Ascending aorta (tissue), 2 donors: ENCODE measurements at regions not wholly inside any gene's neighbourhood (a gene's known extent, or its start where the extent isn't known, plus 50 kb on each side); places are given as distances from the start of the nearest gene placed in this dataset.

Source experiments
- DNase-seq, 2 donors: peaks; one replicate each; pipeline ENCODE4 v3.0.0-alpha.2; 2019; ENCODE audit warnings: low spot score in 2 of 2
- H3K27ac ChIP-seq, 2 donors: fragments of 200-600 bp; sonication (generic); one replicate each; pipeline ENCODE4 v1.5.1; 2016 to 2017; ENCODE audit warnings: mild to moderate bottlenecking in 1 of 2
- H3K27me3 ChIP-seq: fragments of 200-600 bp; sonication (generic); one replicate; pipeline ENCODE4 v1.5.1; 2017
- H3K36me3 ChIP-seq, 2 donors: fragments of 200-600 bp; sonication (generic); one replicate each; pipeline ENCODE4 v1.5.1; 2016
- H3K4me1 ChIP-seq, 2 donors: fragments of 200-600 bp; sonication (generic); one replicate each; pipeline ENCODE4 v1.5.1; 2016 to 2017; ENCODE audit warnings: mild to moderate bottlenecking in 1 of 2
- H3K4me3 ChIP-seq, 2 donors: fragments of 200-600 bp; sonication (generic); one replicate each; pipeline ENCODE4 v1.5.1; 2016 to 2017; ENCODE audit warnings: mild to moderate bottlenecking in 1 of 2
- H3K9me3 ChIP-seq, 2 donors: fragments of 200-600 bp; sonication (generic); one replicate each; pipeline ENCODE4 v1.5.1; 2016
- intact Hi-C: fragments of 100-400 bp; cut with DNase I; formaldehyde crosslinking; loops from one replicate; pipeline ENCODE4 v1.15.1; 2023
- TF ChIP-seq, protein P1 (sequence below), 3 experiments: fragments of 200-600 bp in 2 of 3; fragments of 450-650 bp in 1 of 3; sonication (generic) in 2 of 3; IDR thresholded peaks; one replicate each; pipeline ENCODE4 v1.5.1; 2016 to 2019; ENCODE audit warnings: antibody characterized with exemption in 3 of 3, mild to moderate bottlenecking in 1 of 3, moderate library complexity in 1 of 3

DNA sequence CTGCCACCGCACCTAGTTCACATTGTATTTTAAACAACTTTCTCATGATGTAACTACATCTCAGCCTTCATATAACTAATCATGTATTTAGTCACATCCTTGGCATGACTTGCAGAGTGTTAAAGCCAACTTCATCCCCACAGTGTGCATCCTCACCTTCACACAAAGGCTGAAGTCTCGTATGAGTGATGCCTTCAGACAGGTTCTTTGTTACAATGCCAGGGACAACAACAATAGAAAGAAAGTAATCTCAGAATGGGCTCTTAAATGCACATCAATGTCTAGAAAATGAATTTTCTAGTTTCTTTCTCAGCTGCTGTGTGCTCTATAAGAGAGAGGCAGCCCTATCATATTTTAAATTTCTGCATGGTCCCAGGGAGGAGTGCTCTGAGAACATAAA is 221.3 kb downstream of the DIO2 start:
- H3K36me3 ChIP-seq = no peaks in the 10 kb centered on the region
- no peak for DNase-seq
- H3K4me3 ChIP-seq = no peak overlapping the region

DNA sequence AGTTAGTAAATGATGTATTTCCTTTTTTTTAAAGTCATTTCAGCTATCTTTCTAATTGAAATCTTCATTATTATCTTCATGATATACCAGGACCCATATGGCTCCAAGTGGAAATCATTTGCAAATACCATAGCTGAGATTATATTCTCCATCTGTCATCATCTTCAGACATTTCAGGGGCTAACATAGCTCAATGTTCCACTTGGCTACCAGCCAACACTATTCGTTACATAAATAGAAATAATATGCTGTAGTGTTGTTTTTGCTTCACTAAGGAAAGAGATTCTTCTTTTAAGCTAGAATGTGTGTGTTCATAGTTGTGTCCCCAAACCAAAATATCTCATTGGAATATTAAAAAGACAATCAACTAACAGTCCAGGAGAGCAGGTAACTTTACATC is 225.1 kb downstream of the DIO2 start:
- DNase-seq = no peak
- Histone ChIP-seq H3K27ac (no peak overlapping the region), H3K9me3 (no peaks in the 10 kb centered on the region), H3K4me1 (no peaks in the 10 kb centered on the region), H3K4me3 (no peak overlapping the region), H3K36me3 (no peaks in the 10 kb centered on the region), H3K27me3 (no peaks in the 10 kb centered on the region)
- intact Hi-C loops = no loop called here
- TF ChIP-seq, protein P1, sequence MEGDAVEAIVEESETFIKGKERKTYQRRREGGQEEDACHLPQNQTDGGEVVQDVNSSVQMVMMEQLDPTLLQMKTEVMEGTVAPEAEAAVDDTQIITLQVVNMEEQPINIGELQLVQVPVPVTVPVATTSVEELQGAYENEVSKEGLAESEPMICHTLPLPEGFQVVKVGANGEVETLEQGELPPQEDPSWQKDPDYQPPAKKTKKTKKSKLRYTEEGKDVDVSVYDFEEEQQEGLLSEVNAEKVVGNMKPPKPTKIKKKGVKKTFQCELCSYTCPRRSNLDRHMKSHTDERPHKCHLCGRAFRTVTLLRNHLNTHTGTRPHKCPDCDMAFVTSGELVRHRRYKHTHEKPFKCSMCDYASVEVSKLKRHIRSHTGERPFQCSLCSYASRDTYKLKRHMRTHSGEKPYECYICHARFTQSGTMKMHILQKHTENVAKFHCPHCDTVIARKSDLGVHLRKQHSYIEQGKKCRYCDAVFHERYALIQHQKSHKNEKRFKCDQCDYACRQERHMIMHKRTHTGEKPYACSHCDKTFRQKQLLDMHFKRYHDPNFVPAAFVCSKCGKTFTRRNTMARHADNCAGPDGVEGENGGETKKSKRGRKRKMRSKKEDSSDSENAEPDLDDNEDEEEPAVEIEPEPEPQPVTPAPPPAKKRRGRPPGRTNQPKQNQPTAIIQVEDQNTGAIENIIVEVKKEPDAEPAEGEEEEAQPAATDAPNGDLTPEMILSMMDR (IDR thresholded peaks at IDR 0.05) = no peak

More for the DNA sequence above, 221.3 kb downstream of the DIO2 start:
- Histone ChIP-seq H3K27ac (no peak overlapping the region), H3K27me3 (no peaks in the 10 kb centered on the region), H3K4me1 (no peaks in the 10 kb centered on the region), H3K9me3 (no peaks in the 10 kb centered on the region)
- intact Hi-C loops = no loop called here
- TF ChIP-seq, protein P1 (IDR thresholded peaks at IDR 0.05) = no peak

DNA sequence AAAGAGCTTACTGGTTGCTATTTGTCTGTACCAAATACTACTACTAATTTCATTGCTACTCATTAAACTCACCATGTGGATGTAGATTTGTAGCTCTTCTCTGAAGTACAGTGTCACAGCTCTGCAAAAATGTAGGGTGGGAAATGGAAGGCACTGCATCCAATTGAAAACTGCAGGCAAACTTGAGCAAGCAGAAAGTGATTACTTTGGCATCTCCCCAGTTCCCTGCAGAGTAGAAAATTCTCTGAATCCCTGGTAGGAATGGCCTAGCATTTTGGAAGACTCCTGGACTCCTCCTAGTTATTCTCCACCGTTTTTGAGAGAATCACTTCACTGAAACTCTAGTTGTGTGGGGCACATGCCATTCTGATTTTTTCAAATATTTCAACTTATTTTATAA is 239.1 kb downstream of the DIO2 start:
- TF ChIP-seq, protein P1 (IDR thresholded peaks at IDR 0.05) = no peak
- H3K27me3 ChIP-seq = no peaks in the 10 kb centered on the region
- H3K36me3 ChIP-seq = no peaks in the 10 kb centered on the region
- DNase-seq = no peak
- H3K27ac ChIP-seq = no peak overlapping the region
- no peaks in the 10 kb centered on the region for H3K9me3 ChIP-seq
- intact Hi-C loops = no loop called here
- H3K4me1 ChIP-seq = no peaks in the 10 kb centered on the region
- no peak overlapping the region for H3K4me3 ChIP-seq

- Histone ChIP-seq H3K4me3 (no peak overlapping the region), H3K36me3 (no peaks in the 10 kb centered on the region), H3K27me3 (no peaks in the 10 kb centered on the region), H3K4me1 (no peaks in the 10 kb centered on the region), H3K27ac (no peak overlapping the region), H3K9me3 (no peaks in the 10 kb centered on the region)
- TF ChIP-seq, protein P1 (IDR thresholded peaks at IDR 0.05) = no peak
- intact Hi-C loops = no loop called here
- no peak for DNase-seq
Observed at GRCh38 chr14:79971330-79971729, 240.0 kb downstream of the DIO2 start.

DNA sequence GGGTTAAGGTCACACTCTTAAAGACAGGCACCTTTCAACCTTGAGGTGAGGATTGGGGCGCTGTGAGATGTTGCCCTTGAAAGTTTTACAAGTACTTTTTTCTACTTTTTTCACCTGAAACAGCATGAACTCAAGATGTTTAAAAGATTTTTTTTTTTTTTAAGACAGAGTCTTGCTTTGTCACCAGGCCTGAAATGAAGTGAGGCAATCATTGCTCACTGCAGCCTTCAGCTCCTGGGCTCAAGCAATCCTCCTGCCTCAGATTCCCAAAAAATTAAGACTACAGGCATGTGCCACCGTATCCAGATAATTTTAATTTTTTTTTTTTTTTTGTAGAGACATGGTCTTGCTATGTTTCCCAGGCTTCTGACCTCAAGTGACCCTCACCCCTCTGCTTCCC is 243.9 kb downstream of the DIO2 start:
- H3K36me3 ChIP-seq = no peaks in the 10 kb centered on the region
- no peaks in the 10 kb centered on the region for H3K4me1 ChIP-seq
- H3K27ac ChIP-seq = no peak overlapping the region
- no peaks in the 10 kb centered on the region for H3K27me3 ChIP-seq
- DNase-seq = no peak
- TF ChIP-seq, protein P1 (IDR thresholded peaks at IDR 0.05) = no peak
- H3K9me3 ChIP-seq = no peaks in the 10 kb centered on the region
- intact Hi-C loops = no loop called here
- H3K4me3 ChIP-seq = no peak overlapping the region

GRCh38 chr14:79967001-79967400 is 244.3 kb downstream of the DIO2 start:
- no peaks in the 10 kb centered on the region for H3K27me3 ChIP-seq
- DNase-seq = no peak
- no peaks in the 10 kb centered on the region for H3K9me3 ChIP-seq
- no peaks in the 10 kb centered on the region for H3K4me1 ChIP-seq
- intact Hi-C loops = no loop called here
- no peaks in the 10 kb centered on the region for H3K36me3 ChIP-seq
- H3K4me3 ChIP-seq = no peak overlapping the region
- H3K27ac ChIP-seq = no peak overlapping the region
- TF ChIP-seq, protein P1 (IDR thresholded peaks at IDR 0.05) = no peak
